CD4-positive, alpha-beta T cell treated with Interleukin-4 for 1 hour (primary cell): ENCODE measurements at regions not wholly inside any gene's neighbourhood (a gene's known extent, or its start where the extent isn't known, plus 50 kb on each side); places are given as distances from the start of the nearest gene placed in this dataset.

Experiments used
- DNase-seq, 2 donors: peaks; one replicate each; pipeline ENCODE4 v3.0.0-alpha.2; 2020 to 2022

- DNase-seq = no peak
Measured at GRCh38 chr9:108212184-108212583, 643.6 kb downstream of the ACTL7B start.

- no peak for DNase-seq
Measured at GRCh38 chr9:108211411-108211955, 644.3 kb downstream of the ACTL7B start.

GRCh38 chr9:108209132-108209685 lies 646.6 kb downstream of the ACTL7B start:
- no peak for DNase-seq

- DNase-seq = no peak
Measured at GRCh38 chr9:108207561-108208165, 648.1 kb downstream of the ACTL7B start.

GRCh38 chr9:108205276-108205675 lies 650.5 kb downstream of the ACTL7B start:
- DNase-seq = no peak

- no peak for DNase-seq
Measured at GRCh38 chr9:108197899-108198298, 657.9 kb downstream of the ACTL7B start.

GRCh38 chr9:108197008-108197365 lies 658.8 kb downstream of the ACTL7B start:
- DNase-seq = no peak

- no peak for DNase-seq
Measured at GRCh38 chr9:108196332-108197007, 659.3 kb downstream of the ACTL7B start.

- DNase-seq = no peak
Measured at GRCh38 chr9:108194154-108194553, 661.6 kb downstream of the ACTL7B start.

- DNase-seq = no peak
Measured at GRCh38 chr9:108193026-108193710, 662.6 kb downstream of the ACTL7B start.

GRCh38 chr9:108191065-108191464 lies 664.7 kb downstream of the ACTL7B start:
- peak in 1 of 2 donors; percentile 29 for DNase-seq

GRCh38 chr9:108188976-108189375 lies 666.8 kb downstream of the ACTL7B start:
- DNase-seq = no peak

GRCh38 chr9:108188482-108188881 lies 667.3 kb downstream of the ACTL7B start:
- no peak for DNase-seq

- DNase-seq = no peak
Measured at GRCh38 chr9:108186642-108187395, 669.0 kb downstream of the ACTL7B start.

GRCh38 chr9:108185613-108186012 lies 670.2 kb downstream of the ACTL7B start:
- DNase-seq = no peak

GRCh38 chr9:108184941-108185340 lies 670.8 kb downstream of the ACTL7B start:
- no peak for DNase-seq

- DNase-seq = no peak
Measured at GRCh38 chr9:108184009-108184408, 671.8 kb downstream of the ACTL7B start.

GRCh38 chr9:108182950-108183381 lies 672.8 kb downstream of the ACTL7B start:
- no peak for DNase-seq

- no peak for DNase-seq
Measured at GRCh38 chr9:108182270-108182669, 673.5 kb downstream of the ACTL7B start.

- no peak for DNase-seq
Measured at GRCh38 chr9:108181441-108181840, 674.3 kb downstream of the ACTL7B start.

GRCh38 chr9:108180541-108180940 lies 675.2 kb downstream of the ACTL7B start:
- no peak for DNase-seq

- DNase-seq = no peak
Measured at GRCh38 chr9:108178318-108178717, 677.5 kb downstream of the ACTL7B start.
